ENCODE measurements at regions not wholly inside any gene's neighbourhood (a gene's known extent, or its start where the extent isn't known, plus 50 kb on each side); places are given as distances from the start of the nearest gene placed in this dataset.

- peak; percentile 10 for DNase-seq (ENCODE audit: low read depth)
Measured at GRCh38 chr9:12538842-12539579, 154.2 kb upstream of the TYRP1 start.

- DNase-seq (ENCODE audit: low read depth): peak; percentile 77
Measured at GRCh38 chr9:12539580-12539975, 153.6 kb upstream of the TYRP1 start.

DNA sequence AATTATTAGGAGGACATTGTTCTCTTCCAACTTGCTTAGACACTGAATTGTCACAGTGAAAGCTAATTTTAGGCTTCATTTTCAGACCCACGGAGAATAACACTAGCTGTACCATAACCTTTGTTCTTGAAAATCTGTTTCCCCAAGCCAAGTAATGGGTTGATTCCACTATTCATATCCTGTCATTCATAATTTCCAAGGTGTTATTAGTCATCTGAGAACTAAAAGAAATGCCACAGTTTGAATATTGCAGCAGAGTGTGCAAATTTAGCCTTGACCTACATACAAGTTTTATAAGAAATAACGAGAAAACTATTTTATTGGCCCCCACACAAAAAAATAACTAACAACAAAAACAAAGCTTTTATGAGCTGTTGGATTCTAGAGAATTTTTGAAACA lies 148.5 kb upstream of the TYRP1 start:
- peak; percentile 3 for DNase-seq (ENCODE audit: low read depth)

DNA sequence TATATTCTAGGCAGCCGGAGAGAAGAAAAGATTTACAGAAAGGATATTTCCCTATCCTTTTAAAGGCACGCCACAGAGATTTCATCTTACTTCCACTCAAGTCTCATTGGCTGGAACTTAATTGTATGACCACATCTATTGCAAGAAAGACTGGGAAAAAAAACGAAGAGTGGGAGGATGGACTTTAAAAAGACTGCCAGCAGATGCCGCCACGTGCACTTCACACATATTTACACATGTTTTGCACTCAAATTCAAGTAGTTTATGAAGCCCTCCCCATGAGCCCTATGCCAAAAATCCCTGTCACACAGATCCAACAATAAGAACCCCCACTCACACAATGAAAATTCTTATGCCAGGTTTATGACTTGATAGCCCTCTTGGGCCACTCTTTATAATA lies 138.5 kb upstream of the TYRP1 start:
- peak; percentile 55 for DNase-seq (ENCODE audit: low read depth)

DNA sequence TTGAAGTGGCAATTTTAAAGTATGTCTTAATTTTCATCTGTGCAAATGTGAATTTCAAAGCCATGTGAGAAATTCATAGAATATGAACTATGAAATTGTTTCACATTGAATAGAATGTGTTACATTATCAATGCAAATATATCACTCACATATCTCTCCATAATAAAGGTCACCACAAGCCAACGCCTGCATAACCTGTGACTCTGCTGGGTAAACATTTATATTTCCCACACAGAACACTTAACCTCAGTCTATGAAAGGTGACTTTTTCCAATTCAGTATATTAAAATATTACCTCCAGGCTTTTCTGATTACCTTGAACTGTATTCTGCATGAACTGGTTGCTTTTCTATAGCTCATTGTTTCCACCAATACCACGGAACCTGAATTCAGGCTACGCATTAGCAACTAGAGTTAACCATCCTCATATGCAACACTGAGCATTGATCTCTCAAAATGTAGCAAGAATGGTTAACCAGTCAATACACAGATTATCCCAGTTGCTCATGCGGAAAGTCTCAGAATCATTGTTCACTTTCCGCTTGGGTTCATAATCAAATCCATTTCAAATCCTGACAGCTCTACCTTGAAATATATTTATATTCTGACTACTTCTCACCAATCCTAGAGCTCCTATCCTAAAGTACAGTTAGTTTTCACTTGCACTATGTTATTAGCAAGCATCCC lies 126.6 kb upstream of the TYRP1 start:
- no peak for DNase-seq (ENCODE audit: low read depth)

- no peak for DNase-seq (ENCODE audit: low read depth)
Measured at GRCh38 chr9:12584656-12585522, 108.3 kb upstream of the TYRP1 start.

DNA sequence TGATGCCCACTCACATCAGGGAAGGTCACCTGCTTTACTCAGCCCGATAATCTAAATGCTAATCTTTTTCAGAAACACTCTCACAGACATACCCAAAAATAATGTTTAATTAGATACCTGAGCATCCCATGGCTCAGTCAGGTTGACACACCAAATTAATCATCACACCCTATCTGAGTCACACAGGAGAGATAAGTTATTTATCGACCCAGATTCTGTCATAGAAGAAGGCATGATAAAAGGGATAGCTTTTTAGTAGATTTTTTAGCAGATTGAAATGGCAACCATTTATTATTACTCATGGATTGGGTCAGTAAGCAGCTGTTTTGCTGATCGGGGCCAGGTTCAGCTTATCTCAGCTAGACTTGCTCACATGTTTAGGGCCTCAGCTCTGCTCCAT lies 97.8 kb upstream of the TYRP1 start:
- no peak for DNase-seq (ENCODE audit: low read depth)

DNA sequence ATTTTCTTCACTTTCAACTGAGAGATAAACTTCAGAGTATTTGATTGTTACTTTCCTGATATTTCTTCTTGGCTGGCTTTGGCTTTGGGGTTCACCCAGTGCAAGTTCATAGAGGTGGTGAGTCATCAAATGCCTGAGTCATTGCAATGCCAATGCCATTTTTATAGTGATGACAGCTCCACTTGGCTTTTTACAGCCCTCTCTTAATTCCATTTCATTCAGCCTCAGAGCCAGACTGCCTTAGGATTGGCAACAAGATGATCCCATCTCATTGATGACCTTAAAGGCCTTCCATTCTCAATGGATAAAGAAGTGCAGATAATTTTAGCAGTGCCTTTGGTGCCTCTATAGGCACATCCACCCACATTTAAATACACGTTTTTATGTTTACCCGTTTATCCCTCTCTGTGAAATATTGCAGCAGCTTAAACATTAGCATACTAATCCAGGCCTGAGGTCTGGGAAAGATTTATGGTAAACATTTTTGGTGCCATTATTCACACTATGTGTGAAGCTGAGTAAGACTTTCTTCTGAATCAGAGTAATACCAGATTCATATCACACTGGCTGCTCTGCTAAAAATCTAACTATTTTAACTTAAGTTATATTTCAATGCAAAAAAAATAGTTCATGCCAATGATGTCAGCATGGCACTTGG lies 88.9 kb upstream of the TYRP1 start:
- DNase-seq (ENCODE audit: low read depth): peak; percentile 83

DNA sequence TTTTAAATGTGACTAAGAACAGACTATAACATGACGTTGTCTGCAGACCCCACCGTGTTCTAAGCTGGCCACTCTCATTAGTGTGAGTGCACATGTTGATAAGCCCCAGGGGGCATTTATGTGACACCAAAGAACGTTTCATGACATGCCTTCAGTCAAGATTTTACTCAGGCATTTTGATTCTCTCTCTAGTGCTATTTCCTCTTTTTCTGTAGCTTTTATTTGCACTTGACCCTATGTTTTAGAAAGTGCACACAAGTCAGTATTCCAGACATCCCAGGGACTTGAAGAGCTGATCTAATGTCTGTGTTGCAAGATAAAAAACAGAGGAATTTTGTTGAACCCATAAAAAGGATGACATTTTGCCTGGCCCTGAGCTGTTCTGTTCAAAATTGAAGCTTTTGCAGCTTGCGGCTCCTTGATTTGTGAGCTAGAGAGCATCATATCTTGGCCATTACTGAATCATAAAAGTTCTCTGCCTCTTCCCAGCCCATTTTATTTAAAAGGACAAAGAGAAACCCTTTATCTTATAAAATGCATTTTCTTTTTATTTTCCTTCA lies 80.9 kb upstream of the TYRP1 start:
- no peak for DNase-seq (ENCODE audit: low read depth)

- DNase-seq (ENCODE audit: low read depth): no peak
Measured at GRCh38 chr9:12613071-12613470, 80.1 kb upstream of the TYRP1 start.

- DNase-seq (ENCODE audit: low read depth): no peak
Measured at GRCh38 chr9:12614488-12614887, 78.7 kb upstream of the TYRP1 start.

GRCh38 chr9:12618956-12619355 lies 74.2 kb upstream of the TYRP1 start:
- no peak for DNase-seq (ENCODE audit: low read depth)

DNA sequence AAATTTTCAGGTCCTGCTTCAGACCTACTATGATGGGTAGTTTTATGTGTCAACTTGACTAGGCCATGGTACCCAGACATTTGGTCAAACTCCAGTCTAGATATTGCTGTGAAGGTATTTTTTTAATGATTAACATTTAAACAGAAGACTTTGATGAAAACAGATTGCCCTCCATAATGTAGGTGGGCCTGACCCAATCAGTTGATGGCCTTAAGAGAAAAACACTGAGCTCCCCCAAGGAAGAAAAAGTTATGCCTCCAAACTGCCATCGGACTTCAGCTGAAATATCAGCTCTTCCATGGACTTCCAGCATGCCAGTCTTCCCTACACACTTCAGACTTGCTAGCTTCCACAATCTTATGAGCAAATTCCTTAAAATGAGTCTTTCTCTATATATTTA lies 67.3 kb upstream of the TYRP1 start:
- DNase-seq (ENCODE audit: low read depth): no peak

DNA sequence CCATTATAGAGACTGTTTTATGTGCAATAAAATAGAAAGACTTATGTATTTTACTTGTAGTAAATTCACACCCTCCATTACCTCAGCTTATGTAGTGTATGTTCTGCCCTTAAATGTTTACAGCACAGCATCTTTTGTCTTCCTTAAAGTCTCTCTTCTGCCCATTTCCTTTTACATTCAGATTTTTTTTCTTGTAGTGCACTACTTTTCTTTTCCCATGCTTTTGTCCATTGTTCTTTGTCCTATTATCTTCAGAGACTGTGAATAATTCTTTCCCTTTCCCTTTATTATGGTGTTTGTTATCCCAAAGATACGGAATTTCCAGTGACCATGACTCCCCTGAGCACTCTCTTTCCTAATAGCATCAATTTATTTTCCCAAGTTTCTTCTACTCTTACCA lies 66.1 kb upstream of the TYRP1 start:
- no peak for DNase-seq (ENCODE audit: low read depth)

DNA sequence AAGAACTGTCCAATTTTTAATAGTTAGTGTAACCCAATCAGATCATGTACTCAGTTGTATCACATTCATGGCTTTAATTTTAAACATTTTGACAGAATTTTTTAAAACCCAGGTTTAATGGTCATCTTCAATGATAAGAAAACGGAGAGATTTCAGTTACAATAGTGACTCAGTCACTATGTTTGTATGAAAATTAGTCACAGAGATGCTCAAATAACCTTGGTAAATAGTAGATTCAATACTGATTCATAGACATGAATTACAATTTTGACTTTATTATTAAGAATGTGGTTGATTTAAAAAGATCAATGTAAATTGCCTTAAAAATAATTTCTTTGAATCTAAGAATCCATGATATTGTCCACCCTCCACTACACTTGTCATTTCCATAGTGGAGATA lies 64.6 kb upstream of the TYRP1 start:
- no peak for DNase-seq (ENCODE audit: low read depth)

GRCh38 chr9:12629067-12629466 lies 64.1 kb upstream of the TYRP1 start:
- DNase-seq (ENCODE audit: low read depth): peak; percentile 65

DNA sequence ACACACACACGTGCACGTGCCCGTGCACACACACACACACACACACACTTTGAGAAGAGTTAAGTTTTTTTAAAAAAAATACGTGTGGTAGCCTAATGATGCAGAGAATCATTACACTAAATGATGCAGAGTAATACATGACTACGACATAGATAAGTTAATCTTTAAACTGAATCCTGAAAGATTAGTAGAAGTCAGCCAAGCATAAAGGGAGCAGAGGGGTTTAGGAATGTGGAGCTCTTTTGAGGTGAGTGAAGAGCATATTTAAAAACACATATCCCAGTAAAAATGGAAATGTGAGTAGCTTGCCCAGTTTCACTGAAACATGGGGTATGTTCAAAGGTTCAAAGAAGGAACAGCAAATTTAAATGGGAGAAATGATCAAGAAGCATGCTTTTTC lies 61.3 kb upstream of the TYRP1 start:
- no peak for DNase-seq (ENCODE audit: low read depth)

GRCh38 chr9:12633016-12633765 lies 60.0 kb upstream of the TYRP1 start:
- no peak for DNase-seq (ENCODE audit: low read depth)

GRCh38 chr9:12640016-12640587 lies 53.1 kb upstream of the TYRP1 start:
- DNase-seq (ENCODE audit: low read depth): peak; percentile 89

DNA sequence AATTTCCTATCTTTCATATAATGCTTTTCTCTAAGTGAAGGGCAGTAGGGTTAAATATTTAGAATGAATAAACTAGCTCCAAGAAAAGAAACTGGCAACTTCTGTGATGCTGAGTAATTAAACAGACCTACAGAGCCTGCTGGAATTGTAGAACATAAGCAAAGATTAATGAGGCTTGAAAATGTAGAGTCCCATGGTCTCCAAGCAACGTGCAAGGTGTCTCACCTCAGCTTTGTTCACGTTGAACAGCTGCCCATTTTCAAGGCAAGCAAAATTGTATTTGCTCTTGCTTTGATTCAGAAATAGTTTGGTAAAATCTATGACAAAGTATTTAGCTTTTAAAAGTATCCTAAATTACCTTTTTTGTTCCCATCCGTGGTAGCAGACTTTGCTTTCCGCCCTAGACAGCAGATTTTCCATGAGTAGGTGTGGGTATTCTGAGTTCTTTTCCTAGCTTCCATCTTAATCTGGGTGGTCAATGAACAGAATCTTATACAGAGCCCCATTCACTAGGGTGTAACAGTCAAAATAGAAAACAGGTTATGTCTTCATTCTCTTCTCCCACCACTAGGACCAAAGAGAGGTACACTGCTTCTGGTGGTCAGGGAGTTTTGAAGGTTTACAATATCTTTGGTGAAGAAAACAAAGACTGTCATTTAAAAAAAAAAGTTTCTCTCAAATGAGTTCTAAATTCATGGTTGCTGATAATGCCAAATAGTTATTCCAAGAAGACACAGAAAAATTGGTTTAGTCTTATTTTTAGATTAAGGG lies 52.1 kb upstream of the TYRP1 start:
- no peak for DNase-seq (ENCODE audit: low read depth)
